BE2C (cell line): ENCODE measurements at regions not wholly inside any gene's neighbourhood (a gene's known extent, or its start where the extent isn't known, plus 50 kb on each side); places are given as distances from the start of the nearest gene placed in this dataset.

Experiments
- DNase-seq: peaks from one replicate; pipeline ENCODE4 v3.0.0-alpha.2; 2020
- H3K27me3 ChIP-seq: fragments of 250-450 bp; sonication (Bioruptor Pico); 2 replicates; pipeline ENCODE4 v1.5.1; 2020; ENCODE audit warnings: mild to moderate bottlenecking
- H3K36me3 ChIP-seq: fragments of 250-450 bp; sonication (Bioruptor Pico); 2 replicates; pipeline ENCODE4 v1.5.1; 2020; ENCODE audit warnings: mild to moderate bottlenecking
- H3K4me1 ChIP-seq: fragments of 250-450 bp; sonication (Bioruptor Pico); 2 replicates; pipeline ENCODE4 v1.5.1; 2020
- H3K4me3 ChIP-seq: 2 replicates; pipeline ENCODE4 v1.5.1; 2011; ENCODE audit warnings: low read depth, low read length
- H3K9me3 ChIP-seq: fragments of 250-450 bp; sonication (Bioruptor Pico); 2 replicates; pipeline ENCODE4 v1.5.1; 2020
- TF ChIP-seq, protein P1 (sequence below): IDR thresholded peaks from 2 replicates; pipeline ENCODE4 v1.5.1; 2012; ENCODE audit warnings: mild to moderate bottlenecking, low read depth, low read length

- DNase-seq = no peak
- H3K9me3 ChIP-seq = no peaks in the 10 kb centered on the region
- TF ChIP-seq, protein P1, sequence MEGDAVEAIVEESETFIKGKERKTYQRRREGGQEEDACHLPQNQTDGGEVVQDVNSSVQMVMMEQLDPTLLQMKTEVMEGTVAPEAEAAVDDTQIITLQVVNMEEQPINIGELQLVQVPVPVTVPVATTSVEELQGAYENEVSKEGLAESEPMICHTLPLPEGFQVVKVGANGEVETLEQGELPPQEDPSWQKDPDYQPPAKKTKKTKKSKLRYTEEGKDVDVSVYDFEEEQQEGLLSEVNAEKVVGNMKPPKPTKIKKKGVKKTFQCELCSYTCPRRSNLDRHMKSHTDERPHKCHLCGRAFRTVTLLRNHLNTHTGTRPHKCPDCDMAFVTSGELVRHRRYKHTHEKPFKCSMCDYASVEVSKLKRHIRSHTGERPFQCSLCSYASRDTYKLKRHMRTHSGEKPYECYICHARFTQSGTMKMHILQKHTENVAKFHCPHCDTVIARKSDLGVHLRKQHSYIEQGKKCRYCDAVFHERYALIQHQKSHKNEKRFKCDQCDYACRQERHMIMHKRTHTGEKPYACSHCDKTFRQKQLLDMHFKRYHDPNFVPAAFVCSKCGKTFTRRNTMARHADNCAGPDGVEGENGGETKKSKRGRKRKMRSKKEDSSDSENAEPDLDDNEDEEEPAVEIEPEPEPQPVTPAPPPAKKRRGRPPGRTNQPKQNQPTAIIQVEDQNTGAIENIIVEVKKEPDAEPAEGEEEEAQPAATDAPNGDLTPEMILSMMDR = no peak
- peaks cover 23% of the 10 kb centered on the region for H3K4me1 ChIP-seq
- H3K36me3 ChIP-seq = no peaks in the 10 kb centered on the region
- H3K27me3 ChIP-seq = no peaks in the 10 kb centered on the region
- H3K4me3 ChIP-seq = no peak overlapping the region
Measured at GRCh38 chr4:130233377-130234047, 1137.6 kb downstream of the C4orf33 start.

DNA sequence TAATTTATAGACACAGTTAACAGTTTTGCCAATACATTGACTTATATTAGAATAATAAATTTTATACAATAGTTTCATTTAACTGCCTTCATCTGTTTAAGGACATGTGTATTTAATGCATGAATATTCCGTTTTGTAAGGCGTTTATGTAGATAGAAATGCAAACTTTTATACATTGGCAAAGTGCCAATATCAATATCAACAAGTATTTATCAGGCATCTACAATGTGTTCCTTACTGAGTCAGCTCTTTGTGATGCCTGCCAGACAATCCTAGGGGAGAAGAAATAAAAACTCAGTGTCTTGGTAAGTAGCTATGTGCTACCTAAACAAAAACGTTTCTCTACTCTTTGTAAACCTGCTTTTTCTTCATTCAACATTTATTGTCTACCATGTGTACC lies 1142.2 kb downstream of the C4orf33 start:
- no peak for DNase-seq
- TF ChIP-seq, protein P1 = no peak
- Histone ChIP-seq H3K36me3 (no peaks in the 10 kb centered on the region), H3K4me1 (peaks cover 14% of the 10 kb centered on the region), H3K9me3 (no peaks in the 10 kb centered on the region), H3K4me3 (no peak overlapping the region), H3K27me3 (no peaks in the 10 kb centered on the region)

DNA sequence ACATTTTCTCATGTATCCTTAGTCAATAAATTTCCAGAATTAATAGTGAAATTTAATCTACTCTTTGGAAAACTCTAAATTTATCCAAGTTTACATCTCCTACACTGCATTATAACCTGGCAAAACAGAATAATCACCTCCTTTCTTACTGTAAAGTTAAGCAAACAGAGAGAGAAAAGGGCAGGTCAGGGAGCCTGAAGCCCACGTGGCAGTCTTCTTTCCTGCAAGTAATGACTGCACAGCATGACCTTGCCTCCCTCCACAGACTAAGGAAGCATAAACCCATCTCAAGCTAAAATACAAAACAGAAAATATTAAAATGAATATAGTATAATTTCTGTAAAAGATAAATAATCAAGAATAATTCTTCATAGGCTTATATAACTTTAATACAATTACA lies 1153.0 kb downstream of the C4orf33 start:
- Histone ChIP-seq H3K9me3 (no peaks in the 10 kb centered on the region), H3K4me3 (no peak overlapping the region), H3K27me3 (no peaks in the 10 kb centered on the region), H3K4me1 (no peaks in the 10 kb centered on the region), H3K36me3 (no peaks in the 10 kb centered on the region)
- no peak for DNase-seq
- TF ChIP-seq, protein P1 = no peak

- Histone ChIP-seq H3K9me3 (no peaks in the 10 kb centered on the region), H3K4me1 (peaks cover 2% of the 10 kb centered on the region; the same call in 1 of the 2 replicates), H3K36me3 (no peaks in the 10 kb centered on the region), H3K4me3 (no peak overlapping the region), H3K27me3 (no peaks in the 10 kb centered on the region)
- no peak for DNase-seq
- TF ChIP-seq, protein P1 = 0 out of 2 replicates have a peak, but pooled peaks have one; percentile 5
Measured at GRCh38 chr4:130257271-130257670, 1161.3 kb downstream of the C4orf33 start.

GRCh38 chr4:130266814-130267213 lies 1170.9 kb downstream of the C4orf33 start:
- DNase-seq = no peak
- H3K9me3 ChIP-seq = no peaks in the 10 kb centered on the region
- TF ChIP-seq, protein P1 = no peak
- no peaks in the 10 kb centered on the region for H3K27me3 ChIP-seq
- no peaks in the 10 kb centered on the region for H3K36me3 ChIP-seq
- H3K4me1 ChIP-seq = no peaks in the 10 kb centered on the region
- no peak overlapping the region for H3K4me3 ChIP-seq

DNA sequence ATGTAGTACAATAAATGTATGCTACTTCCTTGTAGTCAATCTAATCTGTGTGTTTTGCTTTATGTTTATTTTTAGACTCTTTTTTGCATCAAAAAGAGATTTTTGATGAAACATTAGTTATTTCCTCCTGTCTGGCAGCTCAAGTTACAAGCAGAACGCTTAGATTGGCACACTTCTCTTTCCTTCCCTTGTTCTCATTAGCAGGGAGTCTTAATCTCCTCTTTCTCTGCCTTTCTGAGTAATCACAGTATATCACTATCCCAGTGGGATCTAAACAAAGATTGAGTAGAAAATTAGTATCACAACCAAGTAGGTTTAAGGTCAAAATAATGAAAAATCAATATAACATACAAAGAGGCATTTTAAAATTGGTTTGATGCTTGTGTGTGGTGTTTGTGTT lies 1192.6 kb downstream of the C4orf33 start:
- Histone ChIP-seq H3K4me3 (no peak overlapping the region), H3K27me3 (no peaks in the 10 kb centered on the region), H3K36me3 (no peaks in the 10 kb centered on the region), H3K9me3 (no peaks in the 10 kb centered on the region), H3K4me1 (peaks cover 5% of the 10 kb centered on the region; the same call in 1 of the 2 replicates)
- TF ChIP-seq, protein P1 = no peak
- no peak for DNase-seq
